Superior temporal gyrus (tissue), 1 donor: ENCODE measurements at regions not wholly inside any gene's neighbourhood (a gene's known extent, or its start where the extent isn't known, plus 50 kb on each side); places are given as distances from the start of the nearest gene placed in this dataset.

Experiments used
- DNase-seq: peaks from one replicate; pipeline ENCODE4 v3.0.0-alpha.2; 2016; ENCODE audit errors: extremely low spot score

- DNase-seq = no peak
These were observed 54.4 kb downstream of the UNCX start for GRCh38 chr7:1286946-1287645.

GRCh38 chr7:1287752-1288201, 55.1 kb downstream of the UNCX start:
- no peak for DNase-seq

GRCh38 chr7:1288390-1288995, 55.8 kb downstream of the UNCX start:
- no peak for DNase-seq

- DNase-seq = no peak
These were observed 56.4 kb downstream of the UNCX start for GRCh38 chr7:1288996-1289551.

GRCh38 chr7:1289666-1290025, 57.0 kb downstream of the UNCX start:
- peak; percentile 36 for DNase-seq

- peak; percentile 65 for DNase-seq
These were observed 57.5 kb downstream of the UNCX start for GRCh38 chr7:1290026-1290678.

- DNase-seq = peak; percentile 12
These were observed 58.1 kb downstream of the UNCX start for GRCh38 chr7:1290679-1291356.

GRCh38 chr7:1291357-1291689, 58.7 kb downstream of the UNCX start:
- DNase-seq = no peak

- DNase-seq = no peak
These were observed 59.4 kb downstream of the UNCX start for GRCh38 chr7:1291845-1292765.

GRCh38 chr7:1292972-1293830, 60.5 kb downstream of the UNCX start:
- no peak for DNase-seq

- DNase-seq = no peak
These were observed 61.3 kb downstream of the UNCX start for GRCh38 chr7:1293950-1294411.

- DNase-seq = no peak
These were observed 63.2 kb downstream of the UNCX start for GRCh38 chr7:1295776-1296355.

- no peak for DNase-seq
These were observed 63.8 kb downstream of the UNCX start for GRCh38 chr7:1296356-1296981.

GRCh38 chr7:1297017-1297960, 64.6 kb downstream of the UNCX start:
- no peak for DNase-seq

- DNase-seq = no peak
These were observed 65.6 kb downstream of the UNCX start for GRCh38 chr7:1298051-1298930.

GRCh38 chr7:1298931-1299885, 66.5 kb downstream of the UNCX start:
- DNase-seq = no peak
